Immature natural killer cell (primary cell): ENCODE measurements at regions not wholly inside any gene's neighbourhood (a gene's known extent, or its start where the extent isn't known, plus 50 kb on each side); places are given as distances from the start of the nearest gene placed in this dataset.

Experiments used
- DNase-seq, 3 donors: peaks; one replicate each; pipeline ENCODE4 v3.0.0; 2022; ENCODE audit warnings: mixed read lengths in 1 of 3
- H3K27ac Mint-ChIP-seq, 6 donors: one replicate each; pipeline ENCODE4 v1.8.0; 2020; ENCODE audit warnings: mixed read lengths in 6 of 6, mild to moderate bottlenecking in 5 of 6, inconsistent platforms in 4 of 6, moderate library complexity in 3 of 6
- H3K27me3 Mint-ChIP-seq, 3 donors: one replicate each; pipeline ENCODE4 v1.8.0; 2020 to 2021; ENCODE audit warnings: low read depth in 3 of 3, mild to moderate bottlenecking in 3 of 3, mixed read lengths in 3 of 3, moderate library complexity in 3 of 3, inconsistent platforms in 1 of 3
- H3K36me3 Mint-ChIP-seq, 3 donors: one replicate each; pipeline ENCODE4 v1.8.0; 2020; ENCODE audit warnings: mixed read lengths in 3 of 3, inconsistent platforms in 2 of 3, mild to moderate bottlenecking in 2 of 3
- H3K4me1 Mint-ChIP-seq, 2 donors: one replicate each; pipeline ENCODE4 v1.8.0; 2020; ENCODE audit warnings: inconsistent platforms in 2 of 2, mild to moderate bottlenecking in 2 of 2, mixed read lengths in 2 of 2, moderate library complexity in 1 of 2
- H3K4me3 Mint-ChIP-seq, 5 donors: one replicate each; pipeline ENCODE4 v1.8.0; 2020; ENCODE audit warnings: mild to moderate bottlenecking in 5 of 5, mixed read lengths in 5 of 5, inconsistent platforms in 3 of 5, moderate library complexity in 3 of 5
- H3K9me3 Mint-ChIP-seq, 6 donors: one replicate each; pipeline ENCODE4 v1.8.0; 2020; ENCODE audit warnings: mild to moderate bottlenecking in 6 of 6, mixed read lengths in 6 of 6, inconsistent platforms in 4 of 6, moderate library complexity in 3 of 6

GRCh38 chr2:126542247-126542646, 113.7 kb upstream of the GYPC start:
- Mint-ChIP-seq H3K9me3 (peaks cover 11 to 26% (median 15%) of the 10 kb centered on the region in 6 donors), H3K4me3 (no peak overlapping the region), H3K27me3 (peaks cover 5 to 11% (median 9%) of the 10 kb centered on the region in 3 donors), H3K27ac (no peak overlapping the region), H3K36me3 (peaks cover 0 to 10% (median 2%) of the 10 kb centered on the region in 3 donors), H3K4me1 (no peaks in the 10 kb centered on the region)
- DNase-seq, result no peak

- Mint-ChIP-seq H3K27ac (no peak overlapping the region), H3K4me1 (no peaks in the 10 kb centered on the region), H3K9me3 (peaks cover 11 to 26% (median 15%) of the 10 kb centered on the region in 6 donors), H3K4me3 (no peak overlapping the region), H3K36me3 (peaks cover 0 to 10% (median 2%) of the 10 kb centered on the region in 3 donors), H3K27me3 (peaks cover 5 to 11% (median 11%) of the 10 kb centered on the region in 3 donors)
- DNase-seq, result no peak
These were observed 112.9 kb upstream of the GYPC start for GRCh38 chr2:126543081-126543480.

- no peaks in the 10 kb centered on the region for H3K36me3 Mint-ChIP-seq
- no peaks in the 10 kb centered on the region for H3K4me1 Mint-ChIP-seq
- DNase-seq, result no peak
- peaks cover 0 to 5% (median 4%) of the 10 kb centered on the region in 3 donors for H3K27me3 Mint-ChIP-seq
- H3K27ac Mint-ChIP-seq, result no peak overlapping the region
- no peak overlapping the region for H3K4me3 Mint-ChIP-seq
- H3K9me3 Mint-ChIP-seq, result peaks cover 0 to 5% (median 0%) of the 10 kb centered on the region in 6 donors
These were observed 97.9 kb upstream of the GYPC start for GRCh38 chr2:126558029-126558428.

- no peak for DNase-seq
- Mint-ChIP-seq H3K9me3 (no peaks in the 10 kb centered on the region), H3K4me3 (no peak overlapping the region), H3K36me3 (no peaks in the 10 kb centered on the region), H3K27me3 (peaks cover 2 to 4% (median 2%) of the 10 kb centered on the region in 3 donors), H3K4me1 (no peaks in the 10 kb centered on the region), H3K27ac (no peak overlapping the region)
These were observed 87.2 kb upstream of the GYPC start for GRCh38 chr2:126568734-126569133.

- H3K27ac Mint-ChIP-seq, result no peak overlapping the region
- no peaks in the 10 kb centered on the region for H3K4me1 Mint-ChIP-seq
These were observed 84.6 kb upstream of the GYPC start for GRCh38 chr2:126571403-126571802.

GRCh38 chr2:126575631-126576030, 80.3 kb upstream of the GYPC start:
- Mint-ChIP-seq H3K4me1 (no peaks in the 10 kb centered on the region), H3K9me3 (no peaks in the 10 kb centered on the region), H3K36me3 (no peaks in the 10 kb centered on the region), H3K27me3 (peaks cover 4 to 7% (median 4%) of the 10 kb centered on the region in 3 donors), H3K4me3 (no peak overlapping the region), H3K27ac (no peak overlapping the region)
- no peak for DNase-seq

More at GRCh38 chr2:126571403-126571802, 84.6 kb upstream of the GYPC start:
- Mint-ChIP-seq H3K4me3 (no peak overlapping the region), H3K36me3 (no peaks in the 10 kb centered on the region), H3K27me3 (peaks cover 1 to 4% (median 2%) of the 10 kb centered on the region in 3 donors), H3K9me3 (no peaks in the 10 kb centered on the region)
- no peak for DNase-seq

GRCh38 chr2:126579868-126580267, 76.1 kb upstream of the GYPC start:
- Mint-ChIP-seq H3K36me3 (no peaks in the 10 kb centered on the region), H3K27ac (no peak overlapping the region), H3K4me3 (no peak overlapping the region), H3K27me3 (peaks cover 3 to 7% (median 6%) of the 10 kb centered on the region in 3 donors), H3K4me1 (no peaks in the 10 kb centered on the region), H3K9me3 (no peaks in the 10 kb centered on the region)
- no peak for DNase-seq

GRCh38 chr2:126586317-126586716, 69.6 kb upstream of the GYPC start:
- H3K4me1 Mint-ChIP-seq, result no peaks in the 10 kb centered on the region
- DNase-seq, result no peak
- H3K4me3 Mint-ChIP-seq, result no peak overlapping the region
- no peak overlapping the region for H3K27ac Mint-ChIP-seq
- no peaks in the 10 kb centered on the region for H3K36me3 Mint-ChIP-seq
- no peaks in the 10 kb centered on the region for H3K9me3 Mint-ChIP-seq
- peaks cover 0 to 13% (median 5%) of the 10 kb centered on the region in 3 donors for H3K27me3 Mint-ChIP-seq

- Mint-ChIP-seq H3K4me3 (no peak overlapping the region), H3K4me1 (no peaks in the 10 kb centered on the region), H3K27ac (no peak overlapping the region), H3K36me3 (peaks cover 5 to 11% (median 8%) of the 10 kb centered on the region in 3 donors), H3K27me3 (peaks cover 0 to 6% (median 3%) of the 10 kb centered on the region in 3 donors), H3K9me3 (peaks cover 3 to 31% (median 17%) of the 10 kb centered on the region in 6 donors)
- no peak for DNase-seq
These were observed 56.9 kb upstream of the GYPC start for GRCh38 chr2:126599062-126599461.

GRCh38 chr2:126600742-126601141, 55.2 kb upstream of the GYPC start:
- Mint-ChIP-seq H3K4me1 (no peaks in the 10 kb centered on the region), H3K27ac (no peak overlapping the region), H3K27me3 (peaks cover 0 to 11% (median 5%) of the 10 kb centered on the region in 3 donors), H3K36me3 (peaks cover 5 to 21% (median 11%) of the 10 kb centered on the region in 3 donors), H3K9me3 (peaks cover 17 to 48% (median 33%) of the 10 kb centered on the region in 6 donors), H3K4me3 (no peak overlapping the region)
- no peak for DNase-seq

- H3K4me3 Mint-ChIP-seq, result no peak overlapping the region
- peaks cover 2 to 13% (median 5%) of the 10 kb centered on the region in 3 donors for H3K27me3 Mint-ChIP-seq
- H3K27ac Mint-ChIP-seq, result no peak overlapping the region
- peaks cover 5 to 21% (median 11%) of the 10 kb centered on the region in 3 donors for H3K36me3 Mint-ChIP-seq
- no peaks in the 10 kb centered on the region for H3K4me1 Mint-ChIP-seq
- no peak for DNase-seq
- H3K9me3 Mint-ChIP-seq, result peaks cover 21 to 53% (median 35%) of the 10 kb centered on the region in 6 donors
These were observed 53.6 kb upstream of the GYPC start for GRCh38 chr2:126602334-126602733.
